GM23248 (cell line): ENCODE measurements at regions not wholly inside any gene's neighbourhood (a gene's known extent, or its start where the extent isn't known, plus 50 kb on each side); places are given as distances from the start of the nearest gene placed in this dataset.

Source experiments
- DNase-seq: peaks from one replicate; pipeline ENCODE4 v3.0.0-alpha.2; 2015
- H2AFZ ChIP-seq: fragments of 200-600 bp; sonication (generic); 2 replicates; pipeline ENCODE4 v1.6.1; 2016; ENCODE audit warnings: antibody characterized with exemption
- H3F3A ChIP-seq: fragments of 200-600 bp; sonication (generic); 2 replicates; pipeline ENCODE4 v1.6.1; 2016; ENCODE audit warnings: mild to moderate bottlenecking, antibody characterized with exemption, mixed run types; ENCODE audit not compliant: insufficient read depth
- H3K27ac ChIP-seq: fragments of 200-600 bp; sonication (generic); 2 replicates; pipeline ENCODE4 v1.5.1; 2016; ENCODE audit warnings: mild to moderate bottlenecking
- H3K27me3 ChIP-seq: fragments of 200-600 bp; sonication (generic); replicated peaks from 2 replicates; pipeline ENCODE4 v1.6.1; 2016; ENCODE audit warnings: mild to moderate bottlenecking; ENCODE audit not compliant: insufficient read depth
- H3K36me3 ChIP-seq: fragments of 200-600 bp; sonication (generic); 2 replicates; pipeline ENCODE4 v1.6.1; 2016; ENCODE audit warnings: low read depth, mild to moderate bottlenecking
- H3K4me1 ChIP-seq: fragments of 200-600 bp; sonication (generic); 2 replicates; pipeline ENCODE4 v1.6.1; 2016; ENCODE audit warnings: mild to moderate bottlenecking; ENCODE audit not compliant: insufficient read depth
- H3K4me2 ChIP-seq: fragments of 200-600 bp; sonication (generic); one replicate; pipeline ENCODE4 v1.6.1; 2016; ENCODE audit warnings: mild to moderate bottlenecking; ENCODE audit not compliant: unreplicated experiment
- H3K4me3 ChIP-seq: fragments of 200-600 bp; sonication (generic); 2 replicates; pipeline ENCODE4 v1.5.1; 2016; ENCODE audit warnings: mild to moderate bottlenecking
- H3K79me2 ChIP-seq: fragments of 200-600 bp; sonication (generic); 2 replicates; pipeline ENCODE4 v1.6.1; 2016; ENCODE audit warnings: mild to moderate bottlenecking; ENCODE audit not compliant: insufficient read depth
- H3K9ac ChIP-seq: fragments of 200-600 bp; sonication (generic); 2 replicates; pipeline ENCODE4 v1.6.1; 2016; ENCODE audit warnings: mild to moderate bottlenecking
- H3K9me2 ChIP-seq: fragments of 200-600 bp; sonication (generic); 2 replicates; pipeline ENCODE4 v1.6.1; 2016; ENCODE audit warnings: mixed run types, mild to moderate bottlenecking, moderate library complexity; ENCODE audit not compliant: insufficient read depth
- H3K9me3 ChIP-seq: fragments of 200-600 bp; sonication (generic); one replicate; pipeline ENCODE4 v1.6.1; 2017; ENCODE audit warnings: low read depth
- H4K20me1 ChIP-seq: fragments of 200-600 bp; sonication (generic); 2 replicates; pipeline ENCODE4 v1.6.0; 2016; ENCODE audit not compliant: insufficient read depth
- EZH2 ChIP-seq: fragments of 200-600 bp; sonication (generic); IDR thresholded peaks from 2 replicates; pipeline ENCODE4 v1.6.1; 2018; ENCODE audit warnings: antibody characterized with exemption, mild to moderate bottlenecking; ENCODE audit not compliant: insufficient read depth, poor library complexity, severe bottlenecking
- EZH2phosphoT487 ChIP-seq: fragments of 200-600 bp; sonication (generic); IDR thresholded peaks from 2 replicates; pipeline ENCODE4 v1.6.1; 2018; ENCODE audit warnings: antibody characterized with exemption, moderate library complexity, mild to moderate bottlenecking, low read depth; ENCODE audit not compliant: insufficient read depth
- WGBS, 2 experiments: methylation state at CpG; one replicate each; pipeline ENCODE4 v1.1.6; 2015 to 2017; ENCODE audit warnings: low lambda C conversion rate in 2 of 2, low coverage in 1 of 2; ENCODE audit errors: missing lambda C conversion rate in 2 of 2; 5-methylcytosine and 5-hydroxymethylcytosine counted together
- in situ Hi-C: fragments of 300-500 bp; cut with MboI; formaldehyde crosslinking; loops from 2 replicates; pipeline ENCODE4 v1.15.0; 2020

GRCh38 chr1:2896824-2897223 lies 95.3 kb upstream of the TTC34 start:
- no peak overlapping the region for H3K4me2 ChIP-seq
- no peak overlapping the region for H2AFZ ChIP-seq
- no peaks in the 10 kb centered on the region for H3K36me3 ChIP-seq
- in situ Hi-C loops = no loop called here
- no peaks in the 10 kb centered on the region for H3K9me2 ChIP-seq
- WGBS, 2 experiments = 51 to 53% methylated on average over 7 of the region's 7 CpGs
- H3K4me3 ChIP-seq = no peak overlapping the region
- H3K27ac ChIP-seq = no peak overlapping the region
- no peaks in the 10 kb centered on the region for H3K4me1 ChIP-seq
- H3F3A ChIP-seq = peaks cover 12% of the 10 kb centered on the region
- no peaks in the 10 kb centered on the region for H3K27me3 ChIP-seq
- H3K9ac ChIP-seq = no peak overlapping the region
- H3K79me2 ChIP-seq = no peaks in the 10 kb centered on the region
- no peaks in the 10 kb centered on the region for H4K20me1 ChIP-seq
- no peaks in the 10 kb centered on the region for H3K9me3 ChIP-seq
- no peak for DNase-seq
- TF ChIP-seq EZH2phosphoT487 (no peak), EZH2 (no peak)

GRCh38 chr1:2903226-2903625 lies 101.7 kb upstream of the TTC34 start:
- no peak for TF ChIP-seq EZH2phosphoT487
- no peak for TF ChIP-seq EZH2
- 62 to 72% methylated on average over 17 to 19 of the region's 19 CpGs for WGBS, 2 experiments

DNA sequence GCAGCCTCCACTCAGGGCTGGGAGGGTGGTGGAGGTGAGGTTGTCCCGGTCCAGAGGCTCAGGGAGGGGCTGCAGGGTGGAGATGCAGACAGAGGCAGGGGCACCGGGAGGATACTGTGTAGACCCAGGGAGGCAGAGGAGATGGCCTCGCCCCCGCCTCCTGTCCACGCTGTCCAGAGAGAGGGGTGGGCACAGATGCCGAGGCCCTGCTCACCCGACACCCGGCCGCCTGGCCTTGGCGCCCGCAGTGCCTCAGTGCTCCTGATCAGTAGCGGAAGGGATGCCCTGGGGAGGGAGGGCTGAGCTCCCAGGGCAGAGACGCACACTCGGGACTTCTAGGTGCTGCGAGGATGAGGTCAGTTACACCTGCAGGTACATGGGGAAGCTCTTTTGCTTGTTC lies 102.7 kb upstream of the TTC34 start:
- Histone ChIP-seq H3K4me1 (no peaks in the 10 kb centered on the region), H3K27me3 (no peaks in the 10 kb centered on the region), H3K79me2 (no peaks in the 10 kb centered on the region), H3K9me3 (no peaks in the 10 kb centered on the region), H2AFZ (no peak overlapping the region), H3K9me2 (no peaks in the 10 kb centered on the region), H3F3A (no peaks in the 10 kb centered on the region), H3K27ac (no peak overlapping the region), H3K4me3 (no peak overlapping the region), H4K20me1 (no peaks in the 10 kb centered on the region), H3K9ac (no peak overlapping the region), H3K4me2 (no peak overlapping the region), H3K36me3 (no peaks in the 10 kb centered on the region)
- 49% methylated on average over 13 to 15 of the region's 15 CpGs for WGBS, 2 experiments
- in situ Hi-C loops = no loop called here
- no peak for DNase-seq
- TF ChIP-seq EZH2 = no peak
- TF ChIP-seq EZH2phosphoT487 = no peak

More at GRCh38 chr1:2903226-2903625, 101.7 kb upstream of the TTC34 start:
- H3K27me3 ChIP-seq = no peaks in the 10 kb centered on the region
- no peak overlapping the region for H2AFZ ChIP-seq
- DNase-seq = no peak
- no peaks in the 10 kb centered on the region for H3F3A ChIP-seq
- no peak overlapping the region for H3K4me2 ChIP-seq
- H3K9me3 ChIP-seq = no peaks in the 10 kb centered on the region
- H3K4me3 ChIP-seq = no peak overlapping the region
- H3K9me2 ChIP-seq = no peaks in the 10 kb centered on the region
- no peaks in the 10 kb centered on the region for H4K20me1 ChIP-seq
- no peaks in the 10 kb centered on the region for H3K4me1 ChIP-seq
- H3K36me3 ChIP-seq = no peaks in the 10 kb centered on the region
- no peak overlapping the region for H3K9ac ChIP-seq
- in situ Hi-C loops = no loop called here
- H3K27ac ChIP-seq = no peak overlapping the region
- H3K79me2 ChIP-seq = no peaks in the 10 kb centered on the region

- Histone ChIP-seq H2AFZ (no peak overlapping the region), H3K36me3 (no peaks in the 10 kb centered on the region), H3K9ac (no peak overlapping the region), H3K9me3 (no peaks in the 10 kb centered on the region), H3K4me3 (no peak overlapping the region), H4K20me1 (no peaks in the 10 kb centered on the region), H3K79me2 (no peaks in the 10 kb centered on the region), H3K4me2 (no peak overlapping the region), H3K9me2 (no peaks in the 10 kb centered on the region), H3K4me1 (no peaks in the 10 kb centered on the region), H3K27ac (no peak overlapping the region), H3K27me3 (no peaks in the 10 kb centered on the region), H3F3A (no peaks in the 10 kb centered on the region)
- WGBS, 2 experiments = 34% methylated on average over 11 to 12 of the region's 12 CpGs
- DNase-seq = no peak
- in situ Hi-C loops = no loop called here
- no peak for TF ChIP-seq EZH2phosphoT487
- TF ChIP-seq EZH2 = no peak
These were observed 103.9 kb upstream of the TTC34 start for GRCh38 chr1:2905356-2905755.

- TF ChIP-seq EZH2phosphoT487 (no peak), EZH2 (no peak)
- no peak for DNase-seq
- H3K27ac ChIP-seq = no peak overlapping the region
- 10 to 14% methylated on average over 20 of the region's 20 CpGs for WGBS, 2 experiments
- H3K9me3 ChIP-seq = no peaks in the 10 kb centered on the region
- no peaks in the 10 kb centered on the region for H3K9me2 ChIP-seq
- H3K4me2 ChIP-seq = no peak overlapping the region
- H3K27me3 ChIP-seq = no peaks in the 10 kb centered on the region
- H4K20me1 ChIP-seq = no peaks in the 10 kb centered on the region
- H3K9ac ChIP-seq = no peak overlapping the region
- H3K36me3 ChIP-seq = no peaks in the 10 kb centered on the region
- H3K4me1 ChIP-seq = no peaks in the 10 kb centered on the region
- H2AFZ ChIP-seq = no peak overlapping the region
- no peaks in the 10 kb centered on the region for H3K79me2 ChIP-seq
- H3K4me3 ChIP-seq = no peak overlapping the region
- in situ Hi-C loops = no loop called here
- H3F3A ChIP-seq = no peaks in the 10 kb centered on the region
These were observed 104.6 kb upstream of the TTC34 start for GRCh38 chr1:2906085-2906484.
